ENCODE measurements at regions not wholly inside any gene's neighbourhood (a gene's known extent, or its start where the extent isn't known, plus 50 kb on each side); places are given as distances from the start of the nearest gene placed in this dataset.
"Not testable (repeated sequence)": the region's sequence is repeated elsewhere in the genome, so short reads cannot be mapped to it uniquely, and the experiment has no call there.

- DNase-seq (ENCODE audit: low spot score), result no peak
Observed at GRCh38 chr4:160485071-160485687, 1382.3 kb downstream of the RAPGEF2 start.

GRCh38 chr4:160492181-160492580, 1389.3 kb downstream of the RAPGEF2 start:
- no peak for DNase-seq (ENCODE audit: low spot score)

GRCh38 chr4:160493206-160493605, 1390.3 kb downstream of the RAPGEF2 start:
- DNase-seq (ENCODE audit: low spot score), result no peak

- peak; percentile 91 for DNase-seq (ENCODE audit: low spot score)
Observed at GRCh38 chr4:160495356-160495755, 1392.5 kb downstream of the RAPGEF2 start.

DNA sequence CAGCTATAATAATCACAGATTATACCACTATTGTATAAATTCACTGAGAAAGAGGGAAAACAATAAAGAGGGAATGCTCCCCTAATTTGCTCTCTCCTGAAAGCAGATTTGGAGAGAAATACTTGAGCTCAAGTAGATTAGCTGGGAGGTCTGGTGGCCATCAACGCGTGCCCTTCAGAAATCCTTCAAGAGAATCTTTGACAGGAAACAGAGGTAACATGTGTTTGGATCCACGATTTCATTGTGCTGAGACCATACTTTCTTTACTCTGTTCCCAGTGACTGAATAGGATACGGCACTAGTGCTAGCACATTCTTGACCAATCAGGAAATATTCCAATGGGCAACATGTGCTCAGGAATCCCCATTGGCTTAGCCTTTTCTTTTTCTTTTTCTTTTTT, 1395.3 kb downstream of the RAPGEF2 start:
- DNase-seq (ENCODE audit: low spot score), result peak; percentile 90

GRCh38 chr4:160505724-160506123, 1402.8 kb downstream of the RAPGEF2 start:
- no peak for DNase-seq (ENCODE audit: low spot score)

- DNase-seq (ENCODE audit: low spot score), result no peak
Observed at GRCh38 chr4:160510928-160511327, 1408.0 kb downstream of the RAPGEF2 start.

DNA sequence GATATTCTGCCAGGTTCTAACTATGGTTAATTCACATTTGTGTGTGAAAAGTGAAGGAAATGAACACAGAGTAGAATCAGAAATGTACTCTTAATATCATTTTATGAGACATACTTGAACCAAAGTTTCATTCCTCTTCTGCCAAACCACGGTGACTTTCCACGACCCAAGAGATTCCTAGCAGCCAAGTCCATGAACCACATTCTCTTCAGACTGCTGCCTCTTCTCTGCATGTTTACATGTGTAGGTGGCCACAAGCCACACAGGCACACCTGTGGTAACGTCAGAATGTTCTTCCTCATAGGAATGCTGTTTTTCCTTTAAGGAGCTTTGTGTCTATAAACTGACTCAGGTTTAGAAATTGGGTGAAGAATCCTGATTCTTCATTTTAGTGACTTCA, 1411.2 kb downstream of the RAPGEF2 start:
- DNase-seq (ENCODE audit: low spot score), result no peak

DNA sequence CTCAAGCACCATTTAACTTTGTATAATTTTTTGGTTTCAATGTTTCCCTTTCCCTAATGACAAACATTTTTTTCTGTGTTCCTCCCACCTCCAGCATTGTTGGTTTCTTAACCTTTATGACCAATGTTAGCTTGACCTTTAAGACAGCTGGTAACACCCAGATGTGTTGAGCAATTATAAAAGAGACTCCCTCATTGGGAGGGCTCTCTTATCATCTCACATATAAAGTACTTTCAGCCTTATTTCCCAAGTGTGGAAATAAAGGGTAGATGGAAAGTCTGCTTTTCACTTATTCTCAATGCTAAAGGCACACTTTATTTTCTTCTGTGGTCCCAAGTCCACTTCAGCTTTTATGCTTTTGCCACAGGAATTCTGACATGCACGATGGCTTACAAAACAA, 1420.4 kb downstream of the RAPGEF2 start:
- no peak for DNase-seq (ENCODE audit: low spot score)

DNA sequence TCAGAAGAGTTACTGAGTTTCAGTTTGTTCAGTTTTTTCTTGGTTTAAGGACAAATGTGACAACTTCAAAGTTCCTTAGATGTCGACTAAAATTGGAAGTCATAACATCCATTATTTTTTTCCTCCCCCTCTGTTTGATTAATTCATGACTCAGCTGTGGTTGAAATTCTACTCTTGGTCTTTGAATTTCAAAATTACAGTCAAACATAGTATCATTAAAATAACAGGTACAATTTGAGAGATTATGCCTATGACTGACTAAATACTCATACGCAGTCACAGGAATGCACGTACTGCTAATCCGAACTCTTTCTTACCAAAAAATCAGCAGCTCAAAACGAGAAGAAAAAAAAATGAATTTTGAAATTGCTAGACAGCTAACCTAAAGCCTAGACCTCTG, 1434.8 kb downstream of the RAPGEF2 start:
- no peak for DNase-seq (ENCODE audit: low spot score)

- peak; percentile 5 for DNase-seq (ENCODE audit: low spot score)
Observed at GRCh38 chr4:160546201-160546600, 1443.3 kb downstream of the RAPGEF2 start.

- DNase-seq (ENCODE audit: low spot score), result not testable (repeated sequence)
Observed at GRCh38 chr4:160549951-160550519, 1447.2 kb downstream of the RAPGEF2 start.

- DNase-seq (ENCODE audit: low spot score), result no peak
Observed at GRCh38 chr4:160562661-160563060, 1459.8 kb downstream of the RAPGEF2 start.

- DNase-seq (ENCODE audit: low spot score), result no peak
Observed at GRCh38 chr4:160563552-160564282, 1460.8 kb downstream of the RAPGEF2 start.

GRCh38 chr4:160567634-160568033, 1464.8 kb downstream of the RAPGEF2 start:
- DNase-seq (ENCODE audit: low spot score), result no peak

DNA sequence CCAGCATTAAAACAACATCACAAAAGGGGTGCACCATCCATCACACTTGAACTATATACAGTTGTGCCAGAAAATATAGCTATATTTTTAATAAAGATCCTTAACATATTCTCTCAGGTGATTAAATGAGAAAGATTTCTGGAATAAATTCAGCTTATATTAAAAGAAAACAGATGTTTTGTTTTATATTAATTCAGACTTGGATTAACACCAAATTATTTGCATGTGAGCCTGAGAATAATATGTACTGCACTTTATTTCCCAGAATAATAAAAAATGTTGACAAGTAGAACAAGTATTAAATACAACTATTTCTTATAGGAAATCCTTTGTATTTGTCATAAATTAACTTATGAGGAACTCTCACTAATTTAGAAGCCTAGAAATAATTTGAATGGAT, 1467.4 kb downstream of the RAPGEF2 start:
- DNase-seq (ENCODE audit: low spot score), result no peak

- DNase-seq (ENCODE audit: low spot score), result not testable (repeated sequence)
Observed at GRCh38 chr4:160574272-160574671, 1471.4 kb downstream of the RAPGEF2 start.

- DNase-seq (ENCODE audit: low spot score), result peak; percentile 22
Observed at GRCh38 chr4:160580581-160580980, 1477.7 kb downstream of the RAPGEF2 start.

- no peak for DNase-seq (ENCODE audit: low spot score)
Observed at GRCh38 chr4:160592258-160592657, 1489.4 kb downstream of the RAPGEF2 start.

DNA sequence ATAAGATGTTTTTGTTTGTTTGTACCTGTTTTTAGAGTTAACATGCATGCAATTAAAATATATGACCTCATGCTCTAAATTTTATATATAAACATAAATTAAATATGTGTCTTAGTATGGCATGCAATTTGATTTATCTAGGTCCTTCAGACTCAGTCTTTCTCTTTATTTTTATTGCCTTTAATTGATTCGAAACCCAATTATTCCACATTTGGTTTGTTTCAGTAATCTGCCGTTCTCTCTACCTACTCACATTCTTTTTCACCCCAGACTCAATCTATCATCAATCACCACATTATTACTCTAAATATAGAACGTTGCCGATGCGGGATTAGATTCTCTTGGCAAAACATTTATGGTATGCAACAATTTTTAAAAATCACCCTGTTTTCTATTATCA, 1492.8 kb downstream of the RAPGEF2 start:
- peak; percentile 10 for DNase-seq (ENCODE audit: low spot score)

- DNase-seq (ENCODE audit: low spot score), result no peak
Observed at GRCh38 chr4:160604541-160604940, 1501.7 kb downstream of the RAPGEF2 start.

GRCh38 chr4:160611181-160611580, 1508.3 kb downstream of the RAPGEF2 start:
- no peak for DNase-seq (ENCODE audit: low spot score)

DNA sequence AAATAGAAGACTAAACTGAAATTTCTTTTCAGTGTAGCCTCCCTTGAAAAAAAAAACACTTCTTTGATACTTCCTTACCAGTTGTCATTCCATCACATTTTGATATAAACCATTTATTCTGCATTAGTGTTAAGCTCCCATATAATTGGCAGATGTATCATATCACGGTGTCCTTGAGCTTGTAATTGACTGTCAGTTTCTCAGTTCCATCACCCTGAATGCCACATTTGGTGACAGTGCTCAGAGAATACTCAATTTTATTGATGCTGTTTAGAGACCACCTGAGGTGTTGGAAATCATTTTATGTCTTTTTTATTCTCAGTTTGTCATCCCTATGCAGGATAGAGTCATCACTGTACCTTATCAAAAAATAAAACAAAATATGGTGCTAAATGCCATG, 1528.2 kb downstream of the RAPGEF2 start:
- DNase-seq (ENCODE audit: low spot score), result no peak
